COR-L47 (cell line): ENCODE measurements at regions not wholly inside any gene's neighbourhood (a gene's known extent, or its start where the extent isn't known, plus 50 kb on each side); places are given as distances from the start of the nearest gene placed in this dataset.

Experiments
- DNase-seq: peaks from one replicate; lab custom pipeline; 2025; lab: John Stamatoyannopoulos, UW

GRCh38 chr18:67589325-67589724, 72.8 kb upstream of the DSEL start:
- DNase-seq = no peak

GRCh38 chr18:67586101-67586500, 69.6 kb upstream of the DSEL start:
- DNase-seq = no peak

DNA sequence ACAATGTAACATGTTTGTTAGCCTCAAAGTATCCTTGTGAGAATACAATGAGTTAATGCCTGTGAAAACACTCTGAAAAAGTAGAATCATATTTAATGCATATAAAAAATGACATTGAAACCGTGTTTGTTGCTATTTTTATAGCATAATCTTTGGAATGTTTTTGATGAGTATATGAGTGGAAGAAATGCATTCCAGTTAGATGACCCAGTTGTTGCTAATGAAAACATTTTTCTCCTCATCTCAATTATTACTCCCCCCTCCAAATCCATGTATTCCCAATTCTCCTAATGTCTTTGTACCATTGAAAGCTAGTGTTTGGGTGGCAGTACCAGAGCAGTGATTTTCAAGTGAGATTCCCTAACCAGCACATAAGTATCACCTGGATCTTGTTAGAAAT, 67.1 kb upstream of the DSEL start:
- DNase-seq = no peak

- DNase-seq = no peak
Observed at GRCh38 chr18:67582488-67582887, 66.0 kb upstream of the DSEL start.

DNA sequence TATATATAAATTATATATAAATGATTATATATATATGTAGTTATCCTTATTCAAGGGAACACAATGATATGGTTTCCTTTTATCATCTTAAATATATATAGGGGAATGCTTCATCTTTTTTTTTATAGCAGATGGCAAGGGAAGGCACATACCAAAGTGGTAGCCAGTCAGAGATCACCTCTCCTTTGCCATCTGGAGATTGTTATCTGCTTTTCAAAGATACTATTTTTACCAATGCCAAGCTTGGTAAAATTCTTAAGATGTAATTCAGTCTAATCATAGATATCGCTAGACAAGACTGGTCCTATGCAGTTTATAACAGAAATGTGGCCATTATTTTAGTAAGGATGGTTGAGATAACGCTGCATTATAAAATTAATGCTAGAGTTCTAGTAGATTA, 64.7 kb upstream of the DSEL start:
- DNase-seq = no peak

DNA sequence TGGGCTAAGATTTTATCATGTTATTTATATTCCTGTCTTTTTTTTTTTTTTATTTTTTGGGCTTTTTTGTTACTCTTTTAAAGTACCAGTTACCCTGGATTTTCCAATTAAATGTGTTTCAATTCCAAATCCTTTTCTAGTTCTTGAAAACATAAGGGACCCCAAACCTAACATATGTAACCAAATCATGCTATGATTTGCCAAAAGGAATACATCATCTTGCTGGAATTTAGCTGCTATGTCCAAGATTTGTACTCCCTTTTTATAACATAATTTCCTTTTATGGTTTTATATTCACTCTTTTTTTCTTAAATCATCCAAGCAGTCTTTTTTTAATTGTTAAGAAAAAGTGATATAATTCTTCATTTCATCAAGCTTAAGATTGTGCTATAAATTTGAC, 60.9 kb upstream of the DSEL start:
- DNase-seq = no peak

DNA sequence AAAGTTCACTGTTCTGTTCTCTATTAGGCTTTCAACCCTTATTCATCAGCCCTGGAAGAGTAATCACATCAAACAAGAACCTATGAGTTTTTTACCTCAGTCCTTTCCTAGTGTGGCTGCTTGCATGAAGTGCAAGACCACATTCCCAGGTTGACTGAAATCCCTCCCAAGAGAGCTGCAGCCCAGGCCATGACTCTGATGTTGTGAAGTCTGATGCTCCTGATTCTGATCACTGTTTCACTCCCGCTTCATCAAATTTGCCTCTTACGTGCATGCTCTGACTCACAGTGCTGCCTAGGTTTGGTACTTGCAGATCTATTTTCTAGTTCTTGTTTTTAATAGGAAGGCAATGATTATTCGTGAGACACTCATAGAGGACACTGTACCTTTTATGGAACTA, 58.2 kb upstream of the DSEL start:
- DNase-seq = peak; percentile 74

DNA sequence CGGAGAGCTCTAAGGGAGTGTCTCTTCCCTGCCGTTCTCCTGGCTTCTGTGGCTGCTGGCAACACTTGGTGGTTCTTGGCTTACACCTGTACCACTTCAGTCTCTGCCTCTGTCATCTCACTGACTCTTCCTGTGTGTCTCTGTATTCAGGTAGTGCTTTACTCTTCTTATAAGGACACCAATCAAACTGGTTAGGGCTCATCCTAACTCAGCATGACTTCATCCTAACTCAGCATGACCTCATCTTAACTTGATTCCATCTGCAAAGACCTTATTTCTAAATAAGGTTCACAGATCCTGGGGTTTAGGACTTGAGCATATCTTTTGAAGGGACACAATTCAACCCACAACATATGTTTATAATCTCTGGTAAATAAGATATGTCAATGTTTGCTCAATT, 51.6 kb upstream of the DSEL start:
- DNase-seq = no peak
